B cell (primary cell): ENCODE measurements at regions not wholly inside any gene's neighbourhood (a gene's known extent, or its start where the extent isn't known, plus 50 kb on each side); places are given as distances from the start of the nearest gene placed in this dataset.

Experiments used
- ATAC-seq: fragments of 200-7000 bp; cut with Tn5 transposase; one replicate; pipeline ENCODE4 v1.10.0; 2021; ENCODE audit warnings: low read depth, mild to moderate bottlenecking, moderate number of reproducible peaks, moderate library complexity
- CTCF ChIA-PET: fragments of 350-600 bp; sonication (Branson Sonifier 250); formaldehyde crosslinking; loops from one replicate; lab custom pipeline; 2021; ENCODE audit warnings: antibody characterized with exemption, inconsistent platforms; lab: Charles Lee
- POLR2A ChIA-PET: fragments of 350-600 bp; sonication (Branson Sonifier 250); formaldehyde crosslinking; loops from one replicate; lab custom pipeline; 2021; ENCODE audit warnings: antibody characterized with exemption; lab: Charles Lee
- DNase-seq: peaks from one replicate; pipeline ENCODE4 v3.0.0; 2013
- H2AFZ ChIP-seq: 2 replicates; pipeline ENCODE4 v1.6.1; 2012; ENCODE audit warnings: mild to moderate bottlenecking, low read depth, low read length; ENCODE audit not compliant: insufficient read depth, poor library complexity, severe bottlenecking
- H3K27ac ChIP-seq, 2 donors: 1 replicate in 1 of 2; 2 replicates in 1 of 2; pipeline ENCODE4 v1.5.1; 2012 to 2013; ENCODE audit warnings: low read length in 2 of 2, mild to moderate bottlenecking in 2 of 2, moderate library complexity in 1 of 2
- H3K27me3 ChIP-seq, 4 experiments: fragments of 200-600 bp in 1 of 4; sonication (generic) in 1 of 4; replicated peaks in 1 of 4; 1 replicate in 2 of 4; 2 replicates in 2 of 4; pipeline versions ENCODE4 v1.6.1 to v1.7.0; 2013 to 2016; ENCODE audit warnings: low read length in 3 of 4, mild to moderate bottlenecking in 2 of 4, mixed read lengths in 1 of 4, moderate library complexity in 1 of 4; ENCODE audit not compliant: insufficient read depth in 4 of 4, control insufficient read depth in 3 of 4; ENCODE audit errors: control extremely low read depth in 1 of 4
- H3K36me3 ChIP-seq, 2 experiments: replicated peaks in 1 of 2; 1 replicate in 1 of 2; 2 replicates in 1 of 2; pipeline versions ENCODE4 v1.6.1 to v1.7.1; 2013; ENCODE audit warnings: low read length in 1 of 2; ENCODE audit not compliant: insufficient read depth in 2 of 2, control insufficient read depth in 1 of 2; ENCODE audit errors: control extremely low read depth in 1 of 2, extremely low read depth in 1 of 2
- H3K4me1 ChIP-seq, 2 donors: fragments of 200-600 bp in 1 of 2; sonication (generic) in 1 of 2; 1 replicate in 1 of 2; 2 replicates in 1 of 2; pipeline versions ENCODE4 v1.5.1 to v1.6.1; 2013 to 2017; ENCODE audit warnings: low read length in 2 of 2; ENCODE audit not compliant: control insufficient read depth in 2 of 2, insufficient read depth in 2 of 2
- H3K4me2 ChIP-seq: replicated peaks from 2 replicates; pipeline ENCODE3; 2012; ENCODE audit warnings: mild to moderate bottlenecking, low read depth, low read length; ENCODE audit not compliant: poor library complexity, severe bottlenecking
- H3K4me3 ChIP-seq, 5 experiments: fragments of 200-600 bp in 1 of 5; sonication (generic) in 1 of 5; 1 replicate in 3 of 5; 2 replicates in 2 of 5; pipeline versions ENCODE4 v1.5.1 to v1.7.0; 2011 to 2016; ENCODE audit warnings: low read length in 4 of 5, mild to moderate bottlenecking in 4 of 5, low read depth in 2 of 5, control low read depth in 1 of 5, moderate library complexity in 1 of 5; ENCODE audit not compliant: insufficient read depth in 1 of 5; ENCODE audit errors: control extremely low read depth in 1 of 5, extremely low read depth in 1 of 5
- H3K79me2 ChIP-seq: fragments of 200-600 bp; sonication (generic); one replicate; pipeline ENCODE4 v1.6.0; 2016; ENCODE audit warnings: low read length; ENCODE audit not compliant: control insufficient read depth, insufficient read depth
- H3K9ac ChIP-seq: fragments of 200-600 bp; sonication (generic); 2 replicates; pipeline ENCODE4 v1.6.1; 2017; ENCODE audit warnings: mild to moderate bottlenecking, low read length, moderate library complexity
- H3K9me3 ChIP-seq, 3 donors: one replicate each; pipeline versions ENCODE4 v1.6.1 to v1.7.1; 2013; ENCODE audit warnings: low read length in 2 of 3; ENCODE audit not compliant: control insufficient read depth in 2 of 3, insufficient read depth in 1 of 3; ENCODE audit errors: control extremely low read depth in 1 of 3
- H4K20me1 ChIP-seq: 2 replicates; pipeline ENCODE4 v1.6.0; 2012; ENCODE audit warnings: mild to moderate bottlenecking, low read length; ENCODE audit not compliant: insufficient read depth, control insufficient read depth, poor library complexity, severe bottlenecking
- H3K27ac Mint-ChIP-seq: one replicate; pipeline ENCODE4 v1.8.0; 2021; ENCODE audit warnings: mixed read lengths
- H3K27me3 Mint-ChIP-seq: one replicate; pipeline ENCODE4 v1.8.0; 2021; ENCODE audit warnings: mixed read lengths
- H3K4me1 Mint-ChIP-seq: one replicate; pipeline ENCODE4 v1.8.0; 2021; ENCODE audit warnings: mixed read lengths
- H3K4me3 Mint-ChIP-seq: one replicate; pipeline ENCODE4 v1.8.0; 2021; ENCODE audit warnings: mixed read lengths
- H3K9me3 Mint-ChIP-seq: one replicate; pipeline ENCODE4 v1.8.0; 2022; ENCODE audit warnings: mixed read lengths; ENCODE audit not compliant: insufficient read depth
- CTCF ChIP-seq: fragments of 200-600 bp; IDR thresholded peaks from one replicate; pipeline ENCODE4 v1.8.0; 2022; ENCODE audit warnings: antibody characterized with exemption, mild to moderate bottlenecking
- EZH2 ChIP-seq: IDR thresholded peaks from 2 replicates; pipeline ENCODE4 v1.6.1; 2012; ENCODE audit warnings: borderline replicate concordance, low read depth, mild to moderate bottlenecking, moderate library complexity, low read length; ENCODE audit not compliant: insufficient read depth, poor library complexity, severe bottlenecking
- WGBS: methylation state at CpG from one replicate; pipeline ENCODE4 v1.1.5; 2013; ENCODE audit warnings: missing lambda C conversion rate; ENCODE audit not compliant: insufficient coverage; 5-methylcytosine and 5-hydroxymethylcytosine counted together
- intact Hi-C: fragments of 100-400 bp; cut with micrococcal nuclease; formaldehyde crosslinking; loops from one replicate; pipeline ENCODE4 v1.10.0; 2022

GRCh38 chr2:176583607-176584006, 314.4 kb downstream of the MTX2 start:
- POLR2A ChIA-PET = no interaction called here
- no peak overlapping the region for H3K4me3 Mint-ChIP-seq
- CTCF ChIA-PET = no interaction called here
- Histone ChIP-seq H3K4me2 (no peak overlapping the region), H3K27ac (no peak overlapping the region), H3K79me2 (no peaks in the 10 kb centered on the region), H3K4me1 (no peaks in the 10 kb centered on the region), H3K36me3 (no peaks in the 10 kb centered on the region), H3K27me3 (peaks cover 0 to 4% (median 0%) of the 10 kb centered on the region in 4 experiments), H4K20me1 (no peaks in the 10 kb centered on the region), H2AFZ (no peak overlapping the region), H3K9me3 (no peaks in the 10 kb centered on the region), H3K4me3 (no peak overlapping the region), H3K9ac (no peak overlapping the region)
- intact Hi-C loops = no loop called here
- no peak overlapping the region for H3K27ac Mint-ChIP-seq
- H3K27me3 Mint-ChIP-seq = peaks cover 30% of the 10 kb centered on the region
- ATAC-seq (no peak), DNase-seq (no peak)
- TF ChIP-seq EZH2 (no peak), CTCF (no peak)
- H3K9me3 Mint-ChIP-seq = peaks cover 1% of the 10 kb centered on the region
- H3K4me1 Mint-ChIP-seq = no peaks in the 10 kb centered on the region
- 45% methylated on average over 5 of the region's 6 CpGs for WGBS

GRCh38 chr2:176584333-176584732, 315.1 kb downstream of the MTX2 start:
- intact Hi-C loops = no loop called here
- Histone ChIP-seq H3K27ac (no peak overlapping the region), H2AFZ (no peak overlapping the region), H3K4me1 (no peaks in the 10 kb centered on the region), H3K4me3 (no peak overlapping the region), H4K20me1 (no peaks in the 10 kb centered on the region), H3K4me2 (no peak overlapping the region), H3K27me3 (peaks cover 0 to 4% (median 0%) of the 10 kb centered on the region in 4 experiments), H3K36me3 (no peaks in the 10 kb centered on the region), H3K79me2 (no peaks in the 10 kb centered on the region), H3K9ac (no peak overlapping the region), H3K9me3 (no peaks in the 10 kb centered on the region)
- whole genome bisulfite sequencing = no CpG with 5 or more reads among the region's 3 CpGs
- ChIA-PET CTCF (no interaction called here), POLR2A (no interaction called here)
- H3K4me1 Mint-ChIP-seq = no peaks in the 10 kb centered on the region
- DNase-seq (no peak), ATAC-seq (no peak)
- TF ChIP-seq CTCF = no peak
- TF ChIP-seq EZH2 = no peak
- H3K27ac Mint-ChIP-seq = no peak overlapping the region
- peaks cover 29% of the 10 kb centered on the region for H3K27me3 Mint-ChIP-seq
- H3K4me3 Mint-ChIP-seq = no peak overlapping the region
- no peaks in the 10 kb centered on the region for H3K9me3 Mint-ChIP-seq
